HUES48 (cell line): ENCODE measurements at regions not wholly inside any gene's neighbourhood (a gene's known extent, or its start where the extent isn't known, plus 50 kb on each side); places are given as distances from the start of the nearest gene placed in this dataset.

Experiments used
- H3K27ac ChIP-seq: one replicate; pipeline ENCODE4 v1.7.0; 2013; ENCODE audit warnings: low read depth, low read length, inconsistent platforms
- H3K27me3 ChIP-seq: 2 replicates; pipeline ENCODE4 v1.6.1; 2013; ENCODE audit warnings: mild to moderate bottlenecking, low read length; ENCODE audit not compliant: control insufficient read depth, insufficient read depth
- H3K36me3 ChIP-seq: 2 replicates; pipeline ENCODE4 v1.6.1; 2013; ENCODE audit warnings: low read length; ENCODE audit not compliant: control insufficient read depth, insufficient read depth
- H3K4me1 ChIP-seq: 2 replicates; pipeline ENCODE4 v1.6.1; 2013; ENCODE audit warnings: mild to moderate bottlenecking, low read length; ENCODE audit not compliant: control insufficient read depth, insufficient read depth
- H3K4me3 ChIP-seq: 2 replicates; pipeline ENCODE4 v1.5.1; 2013; ENCODE audit warnings: mild to moderate bottlenecking, low read depth, low read length
- H3K9ac ChIP-seq: 2 replicates; pipeline ENCODE4 v1.6.1; 2013; ENCODE audit warnings: mild to moderate bottlenecking, low read depth, low read length, moderate library complexity
- H3K9me3 ChIP-seq: 2 replicates; pipeline ENCODE4 v1.6.1; 2013; ENCODE audit warnings: low read length; ENCODE audit not compliant: control insufficient read depth, insufficient read depth

GRCh38 chr17:77907497-77908461 lies 50.7 kb upstream of the TNRC6C start:
- Histone ChIP-seq H3K9ac (no peak overlapping the region), H3K4me1 (no peaks in the 10 kb centered on the region), H3K4me3 (no peak overlapping the region), H3K27me3 (no peaks in the 10 kb centered on the region), H3K36me3 (no peaks in the 10 kb centered on the region), H3K9me3 (no peaks in the 10 kb centered on the region), H3K27ac (no peak overlapping the region)

- no peaks in the 10 kb centered on the region for H3K36me3 ChIP-seq
- H3K9me3 ChIP-seq = no peaks in the 10 kb centered on the region
- no peak overlapping the region for H3K27ac ChIP-seq
- no peak overlapping the region for H3K4me3 ChIP-seq
- H3K4me1 ChIP-seq = no peaks in the 10 kb centered on the region
- no peaks in the 10 kb centered on the region for H3K27me3 ChIP-seq
- no peak overlapping the region for H3K9ac ChIP-seq
These were observed 50.0 kb upstream of the TNRC6C start for GRCh38 chr17:77908501-77908900.
